Cardiac septum (tissue), 1 donor: ENCODE measurements at regions not wholly inside any gene's neighbourhood (a gene's known extent, or its start where the extent isn't known, plus 50 kb on each side); places are given as distances from the start of the nearest gene placed in this dataset.

Source experiments
- DNase-seq: peaks from one replicate; pipeline ENCODE4 v3.0.0-alpha.2; 2020; ENCODE audit warnings: low spot score
- intact Hi-C: fragments of 100-400 bp; cut with DNase I; formaldehyde crosslinking; loops from one replicate; pipeline ENCODE4 v1.14.0; 2022
- donor health status: DM: no; HTN: no; CAD: no.

DNA sequence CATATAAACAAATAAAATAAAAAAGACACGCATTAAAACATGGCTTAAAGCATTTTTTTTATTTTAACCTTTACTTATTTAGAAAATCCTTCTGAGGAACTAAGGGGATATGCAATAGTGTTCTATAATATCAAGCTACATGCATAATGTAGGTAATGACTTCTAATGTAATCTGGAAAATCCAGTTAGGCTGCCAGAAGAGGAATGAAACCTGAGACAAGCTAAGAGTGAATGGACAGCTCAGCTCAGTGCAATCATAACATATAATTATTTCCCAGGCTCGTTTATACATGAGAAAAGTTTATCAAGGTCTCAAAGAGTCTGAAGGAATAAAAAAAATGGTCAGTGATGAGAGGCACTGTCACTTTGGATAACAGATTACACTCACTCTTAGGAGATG lies 649.0 kb upstream of the PCDH15 start:
- intact Hi-C loops: no loop called here
- no peak for DNase-seq

DNA sequence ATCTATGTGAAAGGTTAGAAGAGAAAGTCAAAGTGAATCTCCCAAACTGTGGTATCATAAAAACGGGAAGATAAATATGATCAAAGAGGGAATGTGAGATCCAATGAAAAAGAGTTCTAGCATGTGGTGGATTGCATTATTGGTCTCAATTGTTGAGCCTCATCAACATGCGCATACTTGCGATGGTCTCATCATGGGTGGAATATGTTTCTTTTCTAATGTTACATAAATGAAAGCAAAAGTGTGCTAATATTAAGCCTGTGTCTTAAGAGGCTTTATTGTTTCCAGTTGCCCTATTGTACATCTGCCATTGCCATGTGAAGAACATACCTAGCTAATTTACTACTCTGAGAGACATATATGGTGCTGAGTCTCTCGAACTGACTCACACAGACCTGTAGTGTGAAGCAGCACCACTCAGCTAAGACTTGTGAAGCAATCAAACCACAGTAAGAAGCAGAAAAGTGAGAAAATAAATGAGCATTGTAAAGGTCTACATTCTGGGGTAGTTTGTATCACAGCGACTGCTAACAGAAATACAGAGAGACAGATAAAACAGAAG lies 645.5 kb upstream of the PCDH15 start:
- intact Hi-C loops: no loop called here

GRCh38 chr10:55441777-55442176 lies 640.7 kb upstream of the PCDH15 start:
- no peak for DNase-seq
- intact Hi-C loops: no loop called here

More for the DNA sequence above, 645.5 kb upstream of the PCDH15 start:
- no peak for DNase-seq

DNA sequence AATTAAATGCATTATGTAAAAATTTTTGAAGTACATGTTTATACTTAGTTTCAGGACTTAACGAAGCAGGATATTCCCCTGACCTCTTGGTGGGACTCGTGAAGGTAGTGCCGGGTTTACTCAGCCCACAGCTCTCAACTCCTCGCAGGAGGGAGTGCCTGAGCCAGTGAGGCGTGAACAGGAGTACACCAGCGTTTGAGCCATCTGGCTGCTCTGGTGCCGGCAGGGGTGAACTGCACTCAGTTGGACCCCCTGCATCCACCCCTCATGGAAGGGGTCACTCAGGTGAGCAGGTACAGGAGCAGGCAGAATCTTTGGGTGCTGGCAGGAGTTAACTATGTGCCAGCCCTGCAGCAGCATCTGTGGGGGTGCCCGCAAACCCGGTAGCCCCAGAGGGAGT lies 625.1 kb upstream of the PCDH15 start:
- intact Hi-C loops: no loop called here
- DNase-seq: no peak

- peak; percentile 82 for DNase-seq
- intact Hi-C loops: no loop called here
These were observed 609.4 kb upstream of the PCDH15 start for GRCh38 chr10:55410415-55410885.

- intact Hi-C loops: loop anchor here (10.0 kb wide), 2 partner anchors 119 to 309 kb away; no protein-coding TSS in a partner anchor
- no peak for DNase-seq
These were observed 603.1 kb upstream of the PCDH15 start for GRCh38 chr10:55404094-55404493.

DNA sequence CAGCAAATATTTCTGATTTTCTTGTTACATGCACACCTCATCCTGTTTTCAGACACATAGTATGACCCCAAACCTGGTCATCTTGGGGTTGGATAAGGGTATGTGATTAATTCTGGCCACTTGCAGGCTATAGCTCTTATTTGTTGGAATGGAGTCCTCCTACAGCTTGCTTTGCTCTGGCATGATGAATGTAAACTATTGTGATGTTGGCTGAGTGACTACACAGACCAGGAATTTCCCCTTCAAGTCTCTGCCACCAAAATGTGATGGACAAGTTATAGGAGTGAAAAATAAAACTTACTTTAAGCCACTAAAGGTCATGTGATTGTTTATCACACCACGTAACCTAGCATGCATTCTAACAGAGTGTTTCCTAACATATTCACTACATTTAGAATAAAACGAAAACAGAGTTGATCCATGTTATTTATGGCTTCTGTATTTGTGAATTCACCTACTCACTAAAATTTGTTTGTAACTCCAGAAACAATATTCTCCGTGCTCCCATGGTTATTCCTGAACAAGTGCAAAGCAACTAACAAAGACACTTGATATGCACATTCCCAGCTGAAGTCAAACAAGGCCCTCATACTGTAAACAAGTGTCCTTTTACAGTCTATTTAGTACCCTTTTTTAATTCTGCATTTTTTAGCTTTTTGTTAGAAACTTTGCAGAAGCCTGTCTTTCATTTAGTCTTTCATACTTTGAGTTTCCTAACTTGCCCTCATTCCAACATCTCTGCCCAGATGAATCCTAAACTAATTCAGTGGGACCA lies 599.2 kb upstream of the PCDH15 start:
- no peak for DNase-seq
- intact Hi-C loops: loop anchor here (10.0 kb wide), 2 partner anchors 115 to 305 kb away; no protein-coding TSS in a partner anchor

DNA sequence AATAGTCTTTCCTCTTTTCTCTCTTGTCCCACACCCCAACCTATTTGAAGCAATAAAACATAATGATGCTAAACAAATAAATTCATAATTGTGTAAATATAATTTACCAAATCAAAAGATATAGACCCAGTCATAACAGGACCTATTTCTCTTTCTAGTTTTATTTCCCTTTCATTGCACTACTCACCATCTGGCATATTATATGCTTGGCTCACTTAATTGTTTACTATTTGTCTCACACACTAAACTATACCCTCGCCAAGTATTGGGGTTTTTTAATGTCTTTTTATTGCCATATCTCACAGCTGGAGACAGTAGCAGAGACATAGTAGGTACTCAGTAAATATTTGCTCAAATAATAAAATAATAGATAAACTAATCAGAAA lies 597.5 kb upstream of the PCDH15 start:
- intact Hi-C loops: no loop called here
- no peak for DNase-seq

- DNase-seq: no peak
- intact Hi-C loops: no loop called here
These were observed 596.9 kb upstream of the PCDH15 start for GRCh38 chr10:55397777-55398496.

DNA sequence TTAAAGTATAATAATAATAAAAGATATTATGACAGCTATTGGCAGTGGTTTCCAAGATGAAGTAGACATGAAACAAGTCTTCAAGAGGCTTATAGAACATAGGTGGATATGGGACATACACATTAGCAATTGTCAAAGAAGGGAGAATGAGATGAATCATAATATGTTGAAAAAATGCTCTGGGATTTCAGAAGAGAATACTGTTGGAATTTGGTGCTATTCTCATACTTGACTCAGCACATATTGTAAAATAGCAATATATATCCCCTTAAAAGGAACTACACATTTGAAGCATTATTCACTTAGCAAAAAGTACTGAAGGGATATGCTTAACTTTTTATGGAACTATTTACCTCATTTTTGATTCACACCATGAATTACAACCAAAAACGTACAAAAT lies 577.2 kb upstream of the PCDH15 start:
- no peak for DNase-seq
- intact Hi-C loops: no loop called here

DNA sequence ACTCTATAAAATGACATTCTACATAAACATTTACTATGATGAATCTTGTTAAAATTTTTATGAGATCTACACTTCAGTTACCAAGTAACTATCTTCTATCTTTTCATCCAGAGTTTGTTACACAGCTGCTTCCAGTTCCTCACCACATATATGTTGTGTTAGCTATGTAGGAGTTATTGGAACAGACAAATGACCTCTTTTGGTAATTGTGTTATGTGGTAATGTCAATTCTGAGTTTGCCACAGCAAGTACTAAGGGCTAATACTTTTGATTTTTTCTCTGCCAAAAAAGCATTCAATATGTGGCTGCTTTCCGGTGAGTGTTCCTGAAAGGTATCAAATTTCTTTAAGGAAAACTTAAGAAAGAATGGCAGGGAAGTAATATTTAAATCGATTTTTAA lies 573.9 kb upstream of the PCDH15 start:
- intact Hi-C loops: no loop called here
- no peak for DNase-seq

DNA sequence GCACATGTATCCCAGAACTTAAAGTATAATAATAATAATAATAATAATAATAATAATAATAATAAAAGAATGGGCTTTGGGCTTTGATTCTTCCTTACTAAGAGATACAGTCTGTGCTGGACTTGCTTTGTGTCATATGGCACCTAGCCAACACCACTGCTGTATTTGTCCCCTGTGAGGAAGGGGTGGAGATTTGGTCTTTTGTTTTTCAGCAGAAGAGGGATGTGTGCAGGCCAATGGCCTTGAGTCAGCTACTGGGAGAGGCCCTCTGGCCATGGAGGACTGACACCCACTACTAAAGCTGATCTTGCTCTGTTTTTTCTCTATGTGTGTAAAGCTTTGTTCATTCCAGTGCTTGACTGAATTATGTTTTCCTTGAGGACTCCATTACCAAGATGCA lies 573.0 kb upstream of the PCDH15 start:
- DNase-seq: peak; percentile 75
- intact Hi-C loops: no loop called here

GRCh38 chr10:55369670-55370420 lies 568.8 kb upstream of the PCDH15 start:
- intact Hi-C loops: no loop called here
- DNase-seq: no peak

GRCh38 chr10:55368467-55368866 lies 567.4 kb upstream of the PCDH15 start:
- intact Hi-C loops: no loop called here
- DNase-seq: no peak

- intact Hi-C loops: no loop called here
- DNase-seq: no peak
These were observed 566.5 kb upstream of the PCDH15 start for GRCh38 chr10:55367555-55367954.

- no peak for DNase-seq
- intact Hi-C loops: no loop called here
These were observed 557.5 kb upstream of the PCDH15 start for GRCh38 chr10:55358539-55358938.

- intact Hi-C loops: no loop called here
These were observed 552.4 kb upstream of the PCDH15 start for GRCh38 chr10:55353414-55353813.

DNA sequence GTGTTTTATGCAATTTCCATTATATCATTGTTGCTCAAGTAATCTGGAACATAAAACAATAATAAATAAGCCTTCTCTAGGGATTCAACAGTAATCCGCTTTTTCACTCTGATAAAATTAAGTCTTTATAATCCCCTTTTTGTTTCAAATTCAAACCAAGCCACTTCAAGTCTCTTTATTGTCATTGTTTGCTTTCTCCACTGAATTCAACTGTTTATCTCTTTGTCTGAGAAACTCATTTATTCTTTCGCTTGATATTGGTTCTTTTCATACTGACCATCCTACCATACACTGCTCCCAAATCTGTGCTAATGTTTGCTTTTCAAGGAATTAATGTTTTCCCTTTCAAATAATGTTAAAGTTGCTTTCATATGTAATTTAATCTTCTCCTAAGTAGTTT lies 550.4 kb upstream of the PCDH15 start:
- DNase-seq: no peak
- intact Hi-C loops: no loop called here

More at GRCh38 chr10:55353414-55353813, 552.4 kb upstream of the PCDH15 start:
- DNase-seq: no peak

- intact Hi-C loops: no loop called here
- DNase-seq: no peak
These were observed 547.5 kb upstream of the PCDH15 start for GRCh38 chr10:55348534-55348933.

DNA sequence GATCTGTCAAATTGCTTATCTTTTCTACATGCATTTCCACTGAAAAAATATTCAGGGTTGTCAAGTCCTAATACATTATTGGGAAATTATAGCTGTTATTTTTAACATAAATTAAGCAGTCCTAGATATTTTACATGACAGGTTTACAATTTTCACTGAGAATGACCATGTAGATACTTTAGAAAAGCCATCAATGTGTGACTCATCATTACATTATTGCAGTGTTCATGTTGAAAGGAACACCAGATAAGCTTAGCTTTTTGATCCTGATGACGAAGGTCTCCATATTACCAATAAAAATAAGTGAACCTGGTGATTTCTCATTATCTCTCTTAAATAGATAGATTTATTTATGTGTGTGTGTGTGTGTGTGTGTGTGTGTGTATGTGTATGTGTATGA lies 529.5 kb upstream of the PCDH15 start:
- no peak for DNase-seq
- intact Hi-C loops: no loop called here
